ENCODE measurements at regions not wholly inside any gene's neighbourhood (a gene's known extent, or its start where the extent isn't known, plus 50 kb on each side); places are given as distances from the start of the nearest gene placed in this dataset.
"Not testable (repeated sequence)": the region's sequence is repeated elsewhere in the genome, so short reads cannot be mapped to it uniquely, and the experiment has no call there.

DNA sequence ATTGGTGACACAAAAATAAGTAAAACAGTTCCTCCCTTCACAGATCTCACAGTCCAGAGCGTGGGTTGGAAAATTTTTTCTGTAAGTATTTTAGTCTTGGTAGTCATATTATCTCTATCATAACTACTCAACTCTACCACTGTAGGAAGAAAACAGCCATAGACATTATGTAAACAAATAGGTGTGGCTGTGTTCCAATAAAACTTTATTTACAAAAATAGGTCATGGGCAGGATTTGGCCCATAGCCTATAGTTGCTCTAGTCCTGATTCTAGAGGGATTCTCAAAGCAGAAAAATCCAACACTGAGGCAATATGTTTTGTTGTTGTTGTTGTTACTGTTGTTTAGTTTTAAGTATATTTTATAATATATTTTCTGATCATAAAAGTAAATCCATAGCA, 206.1 kb upstream of the GADL1 start:
- Histone ChIP-seq H3K4me1 (peaks cover 0 to 3% (median 0%) of the 10 kb centered on the region in 4 donors), H3K27me3 (no peaks in the 10 kb centered on the region), H3K27ac (no peak overlapping the region), H3K36me3 (no peaks in the 10 kb centered on the region), H3K4me3 (no peak overlapping the region), H3K9me3 (no peaks in the 10 kb centered on the region)
- TF ChIP-seq POLR2A (IDR thresholded peaks at IDR 0.05) (no peak), EP300 (IDR thresholded peaks at IDR 0.05) (no peak)
- TF ChIP-seq, protein P1, sequence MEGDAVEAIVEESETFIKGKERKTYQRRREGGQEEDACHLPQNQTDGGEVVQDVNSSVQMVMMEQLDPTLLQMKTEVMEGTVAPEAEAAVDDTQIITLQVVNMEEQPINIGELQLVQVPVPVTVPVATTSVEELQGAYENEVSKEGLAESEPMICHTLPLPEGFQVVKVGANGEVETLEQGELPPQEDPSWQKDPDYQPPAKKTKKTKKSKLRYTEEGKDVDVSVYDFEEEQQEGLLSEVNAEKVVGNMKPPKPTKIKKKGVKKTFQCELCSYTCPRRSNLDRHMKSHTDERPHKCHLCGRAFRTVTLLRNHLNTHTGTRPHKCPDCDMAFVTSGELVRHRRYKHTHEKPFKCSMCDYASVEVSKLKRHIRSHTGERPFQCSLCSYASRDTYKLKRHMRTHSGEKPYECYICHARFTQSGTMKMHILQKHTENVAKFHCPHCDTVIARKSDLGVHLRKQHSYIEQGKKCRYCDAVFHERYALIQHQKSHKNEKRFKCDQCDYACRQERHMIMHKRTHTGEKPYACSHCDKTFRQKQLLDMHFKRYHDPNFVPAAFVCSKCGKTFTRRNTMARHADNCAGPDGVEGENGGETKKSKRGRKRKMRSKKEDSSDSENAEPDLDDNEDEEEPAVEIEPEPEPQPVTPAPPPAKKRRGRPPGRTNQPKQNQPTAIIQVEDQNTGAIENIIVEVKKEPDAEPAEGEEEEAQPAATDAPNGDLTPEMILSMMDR (IDR thresholded peaks at IDR 0.05), result no peak
- 98% methylated on average over 1 of the region's 1 CpG for WGBS, 2 donors
- no peak for DNase-seq (ENCODE audit: low spot score in 2 of 2)

DNA sequence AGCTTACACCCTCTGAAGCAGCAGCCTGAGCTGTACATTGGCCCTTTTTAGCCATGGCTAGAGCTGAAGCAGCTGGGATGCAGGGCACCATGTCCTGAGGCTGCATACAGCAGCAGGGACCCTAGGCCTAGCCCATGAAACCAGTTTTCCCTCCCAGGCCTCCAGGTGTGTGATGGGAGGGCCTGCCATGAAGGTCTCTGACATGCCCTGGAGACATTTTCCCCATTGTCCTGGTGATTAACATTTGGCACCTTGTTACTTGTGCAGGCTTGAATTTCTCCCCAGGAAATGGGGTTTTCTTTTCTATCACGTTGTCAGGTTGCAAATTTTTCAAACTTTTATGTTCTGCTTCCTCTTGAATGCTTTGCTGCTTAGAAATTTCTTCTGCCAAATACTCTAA, 206.8 kb upstream of the GADL1 start:
- H3K27me3 ChIP-seq; H3K36me3 ChIP-seq; DNase-seq (ENCODE audit: low spot score in 2 of 2); H3K4me1 ChIP-seq; H3K27ac ChIP-seq; H3K4me3 ChIP-seq; H3K9me3 ChIP-seq: not testable (repeated sequence)
- WGBS, 2 donors, result 43 to 48% methylated on average over 1 of the region's 1 CpG

DNA sequence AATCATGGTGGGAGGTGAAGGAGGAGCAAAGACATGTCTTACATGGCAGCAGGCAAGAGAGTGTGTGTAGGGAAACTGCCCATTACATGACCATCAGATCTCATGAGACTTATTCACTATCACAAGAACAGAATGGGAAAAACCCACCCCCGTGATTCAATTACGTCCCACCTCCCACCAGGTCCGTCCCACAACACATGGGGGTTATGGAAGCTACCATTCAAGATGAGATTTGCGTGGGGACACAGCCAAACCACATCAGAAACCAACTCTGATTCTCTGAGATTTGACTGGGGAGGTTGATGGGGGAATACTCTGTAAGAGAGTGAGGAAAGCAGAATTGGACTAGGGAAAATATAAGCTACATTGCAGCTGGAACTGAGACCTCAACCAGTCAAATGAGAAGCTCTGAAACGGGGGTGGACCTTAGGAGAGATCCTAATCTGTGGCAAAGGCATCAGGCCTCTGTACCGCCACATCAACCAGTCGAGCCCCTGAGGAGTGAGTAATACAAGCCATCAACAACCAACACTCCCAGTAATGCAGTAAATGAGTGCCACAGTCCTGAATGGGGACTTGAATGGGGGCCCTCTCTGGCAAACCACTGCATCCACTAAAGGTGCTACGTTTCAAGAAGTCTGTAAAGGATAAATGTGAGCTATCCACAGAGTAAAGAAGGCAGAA, 207.9 kb upstream of the GADL1 start:
- peaks cover 0 to 12% (median 0%) of the 10 kb centered on the region in 4 donors for H3K4me1 ChIP-seq
- H3K36me3 ChIP-seq, result no peaks in the 10 kb centered on the region
- TF ChIP-seq POLR2A (IDR thresholded peaks at IDR 0.05), result no peak
- TF ChIP-seq EP300 (IDR thresholded peaks at IDR 0.05), result no peak
- TF ChIP-seq, protein P1 (IDR thresholded peaks at IDR 0.05), result no peak
- no peaks in the 10 kb centered on the region for H3K27me3 ChIP-seq
- no peak overlapping the region for H3K27ac ChIP-seq
- no peak for DNase-seq (ENCODE audit: low spot score in 2 of 2)
- no peak overlapping the region for H3K4me3 ChIP-seq
- no peaks in the 10 kb centered on the region for H3K9me3 ChIP-seq
- WGBS, 2 donors, result 91% methylated on average over 8 of the region's 8 CpGs

DNA sequence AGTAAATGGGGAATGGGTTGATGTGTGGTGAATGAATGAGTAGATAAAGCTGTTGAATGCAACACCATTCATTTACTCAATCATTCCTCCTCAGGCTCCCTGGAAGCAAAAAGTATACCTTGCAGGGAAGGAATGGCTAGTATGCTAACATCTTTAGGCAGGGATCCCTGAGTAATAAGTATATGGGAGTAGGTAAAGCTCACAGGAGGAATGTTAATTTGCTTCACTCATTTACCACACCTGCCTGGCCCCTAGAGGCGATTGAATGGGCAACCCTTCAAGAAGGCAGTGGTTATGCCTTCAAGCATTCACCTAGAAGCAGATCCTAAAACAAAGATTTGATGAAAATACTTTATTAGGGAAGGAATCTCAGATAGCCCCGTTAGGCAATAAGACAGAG, 208.7 kb upstream of the GADL1 start:
- no peak overlapping the region for H3K27ac ChIP-seq
- H3K4me1 ChIP-seq, result peaks cover 0 to 12% (median 0%) of the 10 kb centered on the region in 4 donors
- H3K36me3 ChIP-seq, result no peaks in the 10 kb centered on the region
- DNase-seq (ENCODE audit: low spot score in 2 of 2), result no peak
- no peak overlapping the region for H3K4me3 ChIP-seq
- WGBS, 2 donors, result 78 to 81% methylated on average over 2 of the region's 2 CpGs
- H3K27me3 ChIP-seq, result no peaks in the 10 kb centered on the region
- TF ChIP-seq, protein P1 (IDR thresholded peaks at IDR 0.05), result no peak
- no peak for TF ChIP-seq POLR2A (IDR thresholded peaks at IDR 0.05)
- TF ChIP-seq EP300 (IDR thresholded peaks at IDR 0.05), result no peak
- no peaks in the 10 kb centered on the region for H3K9me3 ChIP-seq

DNA sequence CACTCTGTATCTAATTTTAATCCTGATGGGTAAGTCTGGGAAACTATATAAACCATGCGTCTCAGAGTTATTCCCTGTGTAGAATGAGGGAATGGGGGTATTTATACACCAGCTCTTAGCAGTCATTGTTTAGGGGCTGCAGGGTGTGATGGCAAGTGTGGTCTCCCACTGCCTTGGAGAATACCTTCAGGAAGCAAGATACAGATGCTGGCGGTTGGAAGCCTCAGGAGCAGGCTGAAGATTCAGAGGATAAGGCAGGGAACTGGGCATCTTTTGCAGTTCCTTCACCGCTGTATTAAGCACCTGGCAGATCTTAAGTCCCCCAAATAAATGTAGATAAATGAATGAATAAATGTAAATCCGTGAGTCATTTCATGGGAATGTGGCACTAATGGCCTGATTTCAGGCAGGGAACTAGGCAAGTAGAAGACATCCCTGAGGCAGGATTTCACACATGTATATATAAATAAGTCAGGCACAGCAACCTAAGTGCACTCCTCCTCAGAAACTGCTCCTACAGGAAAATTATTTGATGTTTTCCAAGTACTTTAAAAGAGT, 209.2 kb upstream of the GADL1 start:
- DNase-seq (ENCODE audit: low spot score in 2 of 2), result no peak
- TF ChIP-seq EP300 (IDR thresholded peaks at IDR 0.05) (no peak), POLR2A (IDR thresholded peaks at IDR 0.05) (no peak)
- no peak overlapping the region for H3K4me3 ChIP-seq
- no peaks in the 10 kb centered on the region for H3K9me3 ChIP-seq
- WGBS, 2 donors, result 91 to 93% methylated on average over 4 of the region's 4 CpGs
- peaks cover 0 to 12% (median 0%) of the 10 kb centered on the region in 4 donors for H3K4me1 ChIP-seq
- H3K36me3 ChIP-seq, result no peaks in the 10 kb centered on the region
- no peak overlapping the region for H3K27ac ChIP-seq
- H3K27me3 ChIP-seq, result no peaks in the 10 kb centered on the region

DNA sequence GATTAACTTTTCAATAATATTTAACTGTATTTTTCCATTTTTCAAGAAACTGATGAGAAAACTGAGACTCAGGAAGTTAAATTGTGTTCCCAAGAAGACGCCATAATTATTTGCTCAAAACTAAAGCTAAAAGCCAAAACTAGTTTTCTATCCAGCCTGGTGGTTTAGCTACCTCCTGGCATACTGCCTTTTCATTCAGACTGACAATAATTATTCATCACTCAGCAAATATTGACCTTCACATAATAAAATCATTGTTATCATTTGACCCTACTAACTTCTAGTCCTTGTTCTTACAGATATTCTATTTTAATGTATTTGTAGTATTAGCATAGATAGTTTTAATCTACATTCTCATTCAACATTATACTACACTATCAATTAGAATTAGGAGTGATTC, 210.6 kb upstream of the GADL1 start:
- WGBS, 2 donors, result 70 to 72% methylated on average over 1 of the region's 1 CpG

More for the DNA sequence above, 210.6 kb upstream of the GADL1 start:
- Histone ChIP-seq H3K9me3 (no peaks in the 10 kb centered on the region), H3K27me3 (no peaks in the 10 kb centered on the region), H3K27ac (no peak overlapping the region), H3K4me1 (peaks cover 0 to 12% (median 0%) of the 10 kb centered on the region in 4 donors), H3K4me3 (no peak overlapping the region), H3K36me3 (no peaks in the 10 kb centered on the region)
- TF ChIP-seq POLR2A (IDR thresholded peaks at IDR 0.05), result no peak
- TF ChIP-seq, protein P1 (IDR thresholded peaks at IDR 0.05), result no peak
- TF ChIP-seq EP300 (IDR thresholded peaks at IDR 0.05), result no peak
- DNase-seq (ENCODE audit: low spot score in 2 of 2), result no peak
